GM12873 (cell line): ENCODE measurements at regions not wholly inside any gene's neighbourhood (a gene's known extent, or its start where the extent isn't known, plus 50 kb on each side); places are given as distances from the start of the nearest gene placed in this dataset.

Experiments
- TF ChIP-seq, protein P1 (sequence below): IDR thresholded peaks from 2 replicates; pipeline ENCODE4 v1.5.1; 2012; ENCODE audit warnings: low read depth, mild to moderate bottlenecking, moderate library complexity, low read length, control low read depth; ENCODE audit not compliant: insufficient read depth; ENCODE audit errors: missing control alignments

- TF ChIP-seq, protein P1, sequence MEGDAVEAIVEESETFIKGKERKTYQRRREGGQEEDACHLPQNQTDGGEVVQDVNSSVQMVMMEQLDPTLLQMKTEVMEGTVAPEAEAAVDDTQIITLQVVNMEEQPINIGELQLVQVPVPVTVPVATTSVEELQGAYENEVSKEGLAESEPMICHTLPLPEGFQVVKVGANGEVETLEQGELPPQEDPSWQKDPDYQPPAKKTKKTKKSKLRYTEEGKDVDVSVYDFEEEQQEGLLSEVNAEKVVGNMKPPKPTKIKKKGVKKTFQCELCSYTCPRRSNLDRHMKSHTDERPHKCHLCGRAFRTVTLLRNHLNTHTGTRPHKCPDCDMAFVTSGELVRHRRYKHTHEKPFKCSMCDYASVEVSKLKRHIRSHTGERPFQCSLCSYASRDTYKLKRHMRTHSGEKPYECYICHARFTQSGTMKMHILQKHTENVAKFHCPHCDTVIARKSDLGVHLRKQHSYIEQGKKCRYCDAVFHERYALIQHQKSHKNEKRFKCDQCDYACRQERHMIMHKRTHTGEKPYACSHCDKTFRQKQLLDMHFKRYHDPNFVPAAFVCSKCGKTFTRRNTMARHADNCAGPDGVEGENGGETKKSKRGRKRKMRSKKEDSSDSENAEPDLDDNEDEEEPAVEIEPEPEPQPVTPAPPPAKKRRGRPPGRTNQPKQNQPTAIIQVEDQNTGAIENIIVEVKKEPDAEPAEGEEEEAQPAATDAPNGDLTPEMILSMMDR: no peak
These were observed 605.8 kb upstream of the CAMK1G start for GRCh38 chr1:208977638-208978256.

DNA sequence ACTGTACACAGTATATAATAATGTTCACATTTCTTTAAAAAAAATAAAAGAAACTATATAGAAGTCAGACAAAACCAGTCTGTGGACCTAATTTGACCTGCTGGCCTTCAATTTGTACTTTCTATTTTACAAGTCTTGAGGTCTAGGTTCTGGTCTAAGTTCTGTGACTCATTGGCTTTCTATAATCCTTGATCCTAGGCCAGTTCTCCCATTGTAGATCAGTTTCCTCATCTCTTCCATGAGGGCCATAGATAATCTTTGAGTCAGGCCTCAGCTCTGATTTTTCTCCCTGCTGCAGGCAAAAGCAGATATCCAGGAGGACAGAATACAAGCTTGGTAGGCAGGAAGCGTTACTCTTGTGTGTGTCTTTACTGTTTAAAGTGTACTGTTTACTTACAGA lies 603.7 kb upstream of the CAMK1G start:
- TF ChIP-seq, protein P1: no peak

DNA sequence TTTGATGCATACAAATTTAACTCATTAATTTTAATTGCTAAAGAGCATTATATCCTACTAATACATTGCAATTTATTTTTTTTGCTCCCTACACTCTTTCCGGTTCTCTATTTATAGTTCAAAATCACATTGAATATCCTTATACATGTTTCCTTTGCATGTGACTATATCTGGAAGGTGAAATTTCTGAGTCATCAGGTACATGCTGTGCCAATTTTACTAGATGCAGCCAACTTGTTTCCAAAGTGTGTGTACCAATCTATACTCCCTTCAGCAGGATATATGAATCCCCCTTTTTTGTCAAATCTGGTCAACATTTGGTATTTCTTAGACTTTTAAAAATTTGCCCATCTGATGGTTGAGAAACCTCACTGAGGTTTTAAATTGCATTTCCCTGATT lies 602.9 kb upstream of the CAMK1G start:
- TF ChIP-seq, protein P1: no peak

DNA sequence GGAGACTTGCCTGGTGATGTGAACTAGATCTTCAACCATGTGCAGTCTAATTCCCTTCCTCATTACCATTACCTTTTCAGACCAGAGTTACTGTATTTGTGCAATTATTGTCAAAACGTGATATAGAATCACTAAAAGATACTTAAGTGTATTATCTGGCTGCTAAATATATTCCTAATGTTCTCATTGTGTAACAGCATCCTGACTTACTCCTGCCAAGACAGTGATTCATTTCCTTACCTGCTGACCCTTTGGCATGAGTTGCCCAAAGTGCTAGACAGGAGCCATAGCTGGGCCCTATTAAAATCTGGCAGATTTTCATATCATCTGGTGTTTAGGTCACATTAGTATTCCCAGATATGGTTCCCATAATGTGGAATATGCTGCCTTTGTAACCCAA lies 598.3 kb upstream of the CAMK1G start:
- TF ChIP-seq, protein P1: no peak

GRCh38 chr1:208988811-208989222 lies 594.7 kb upstream of the CAMK1G start:
- TF ChIP-seq, protein P1: no peak

DNA sequence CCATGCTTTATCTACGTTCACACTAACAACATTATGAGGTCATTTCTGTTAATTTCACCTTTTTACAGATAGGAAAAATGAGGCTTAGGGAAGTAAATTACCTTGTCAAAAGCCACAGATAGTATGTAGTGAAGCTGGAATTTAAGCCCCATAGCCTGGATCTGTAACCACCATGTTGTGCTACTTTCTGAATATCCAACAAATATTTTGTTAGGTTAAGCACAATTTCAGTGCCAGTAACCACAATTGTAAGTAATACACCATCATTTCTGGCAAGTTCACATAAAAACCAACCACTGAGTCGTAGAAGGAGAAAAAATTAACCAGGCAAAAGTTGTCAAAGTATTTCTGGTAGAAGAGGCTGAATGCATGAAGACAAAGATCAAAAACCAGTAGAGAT lies 593.1 kb upstream of the CAMK1G start:
- TF ChIP-seq, protein P1: no peak

DNA sequence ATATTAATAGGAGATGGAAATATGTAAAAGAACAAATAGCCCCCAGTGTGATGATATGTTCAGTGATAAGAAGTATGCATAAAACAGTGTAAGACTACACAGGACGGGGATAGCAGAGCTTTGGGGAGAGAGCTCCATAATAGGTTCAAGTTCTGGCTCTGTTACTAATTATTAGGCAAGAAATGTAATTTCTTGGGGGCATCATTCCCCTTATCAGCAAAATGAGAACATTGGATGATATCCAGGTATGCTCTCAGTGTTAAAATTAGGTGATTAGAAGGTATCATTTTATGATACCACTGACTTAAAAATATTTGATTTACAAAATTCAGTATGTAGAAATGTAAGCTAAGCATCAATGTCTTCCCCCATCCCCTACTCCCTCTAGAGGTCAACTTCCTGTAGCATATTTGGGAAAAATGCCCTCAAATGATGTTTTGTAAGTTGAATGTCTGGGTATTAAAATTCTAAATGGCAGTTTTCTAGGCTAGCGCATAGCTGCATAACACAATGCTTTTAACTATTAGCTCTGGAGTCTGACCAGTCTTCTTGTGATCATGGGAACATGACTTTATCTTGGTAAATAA lies 585.7 kb upstream of the CAMK1G start:
- TF ChIP-seq, protein P1: peak; percentile 21
